Body of pancreas (tissue), 4 donors: ENCODE measurements at regions not wholly inside any gene's neighbourhood (a gene's known extent, or its start where the extent isn't known, plus 50 kb on each side); places are given as distances from the start of the nearest gene placed in this dataset.

Experiments used
- POLR2A ChIP-seq, 3 donors: fragments of 450-650 bp; IDR thresholded peaks; one replicate each; pipeline ENCODE4 v1.6.1; 2016; ENCODE audit warnings: antibody characterized with exemption in 3 of 3, mild to moderate bottlenecking in 2 of 3
- TF ChIP-seq, protein P1 (sequence below), 7 experiments: fragments of 450-650 bp in 4 of 7; fragments of 200-600 bp in 3 of 7; sonication (generic) in 3 of 7; IDR thresholded peaks; one replicate each; pipeline ENCODE4 v1.5.1; 2016 to 2019; ENCODE audit warnings: antibody characterized with exemption in 7 of 7

DNA sequence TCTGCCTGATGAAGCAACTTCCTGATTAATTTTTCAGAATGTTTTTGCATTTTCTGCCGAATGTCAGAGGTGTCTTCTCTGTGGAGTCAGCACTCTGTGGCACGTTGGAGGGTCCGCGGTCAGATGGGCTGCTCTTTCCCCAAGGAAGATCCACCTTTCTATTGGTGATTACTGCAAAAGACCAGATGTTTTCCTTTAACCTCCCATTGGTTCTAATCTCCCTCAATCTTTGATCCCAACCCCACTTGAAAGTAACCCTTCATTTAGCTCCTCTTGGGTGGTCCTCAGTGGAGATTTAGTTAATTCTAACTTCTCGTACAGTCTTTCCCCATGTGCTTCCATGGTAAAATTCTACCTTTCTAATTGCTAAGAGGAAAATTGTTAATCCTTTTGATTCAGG, 397.7 kb upstream of the DDHD1 start:
- no peak for TF ChIP-seq POLR2A (IDR thresholded peaks at IDR 0.05)
- TF ChIP-seq, protein P1, sequence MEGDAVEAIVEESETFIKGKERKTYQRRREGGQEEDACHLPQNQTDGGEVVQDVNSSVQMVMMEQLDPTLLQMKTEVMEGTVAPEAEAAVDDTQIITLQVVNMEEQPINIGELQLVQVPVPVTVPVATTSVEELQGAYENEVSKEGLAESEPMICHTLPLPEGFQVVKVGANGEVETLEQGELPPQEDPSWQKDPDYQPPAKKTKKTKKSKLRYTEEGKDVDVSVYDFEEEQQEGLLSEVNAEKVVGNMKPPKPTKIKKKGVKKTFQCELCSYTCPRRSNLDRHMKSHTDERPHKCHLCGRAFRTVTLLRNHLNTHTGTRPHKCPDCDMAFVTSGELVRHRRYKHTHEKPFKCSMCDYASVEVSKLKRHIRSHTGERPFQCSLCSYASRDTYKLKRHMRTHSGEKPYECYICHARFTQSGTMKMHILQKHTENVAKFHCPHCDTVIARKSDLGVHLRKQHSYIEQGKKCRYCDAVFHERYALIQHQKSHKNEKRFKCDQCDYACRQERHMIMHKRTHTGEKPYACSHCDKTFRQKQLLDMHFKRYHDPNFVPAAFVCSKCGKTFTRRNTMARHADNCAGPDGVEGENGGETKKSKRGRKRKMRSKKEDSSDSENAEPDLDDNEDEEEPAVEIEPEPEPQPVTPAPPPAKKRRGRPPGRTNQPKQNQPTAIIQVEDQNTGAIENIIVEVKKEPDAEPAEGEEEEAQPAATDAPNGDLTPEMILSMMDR (IDR thresholded peaks at IDR 0.05) = no peak
